ENCODE measurements at regions not wholly inside any gene's neighbourhood (a gene's known extent, or its start where the extent isn't known, plus 50 kb on each side); places are given as distances from the start of the nearest gene placed in this dataset.

DNA sequence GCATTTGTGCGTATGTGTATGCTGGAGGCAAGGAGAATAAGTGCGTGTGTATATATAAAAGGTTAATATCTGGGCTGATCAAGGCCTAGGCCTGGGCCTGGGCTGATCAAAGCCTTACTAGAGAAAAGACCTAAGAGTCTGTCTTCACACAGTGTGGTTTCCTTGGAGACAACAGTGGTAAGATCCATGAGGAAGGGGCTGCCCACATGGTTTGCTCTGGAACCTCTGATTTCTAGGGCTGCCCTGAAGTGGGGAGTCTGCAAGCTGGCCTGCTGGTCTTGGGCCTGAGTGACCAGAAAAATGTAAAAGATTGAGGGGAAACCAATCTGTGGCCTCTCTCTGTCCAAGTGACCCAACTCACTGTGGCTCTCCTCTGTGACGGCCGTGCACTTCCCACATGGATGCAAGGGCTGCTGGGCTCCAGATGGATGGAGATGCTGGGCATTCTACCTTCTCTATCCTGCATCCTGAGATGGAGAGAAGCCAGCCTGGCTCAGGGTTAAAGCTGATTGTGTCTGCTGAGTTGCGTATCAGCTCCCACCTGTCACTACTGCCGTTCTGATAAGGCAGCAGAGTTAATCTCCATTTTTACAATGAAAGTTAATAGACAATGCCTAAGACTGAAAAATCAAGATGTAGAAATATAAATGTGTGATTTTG is 90.3 kb upstream of the NXT1 start:
- ChIA-PET POLR2A (no interaction called here), CTCF (interaction anchor here (1.0 to 1.2 kb wide), 2 partner anchors 25 to 568 kb away, joined by 3 read pairs; no protein-coding TSS in a partner anchor)
- Histone ChIP-seq H3K4me2 (no peak overlapping the region), H3K27ac (no peak overlapping the region), H3K4me1 (0 out of 3 replicates have a peak, but pooled peaks cover 5% of the 10 kb centered on the region), H3K4me3 (no peak overlapping the region), H3K9me3 (peaks cover 6% of the 10 kb centered on the region; the same call in 2 of the 3 replicates)
- no peak for ATAC-seq
- TF ChIP-seq HDAC2 (IDR thresholded peaks at IDR 0.05) (no peak), CBX2 (IDR thresholded peaks at IDR 0.05; ENCODE audit: borderline replicate concordance, low read depth) (no peak), CEBPB (IDR thresholded peaks at IDR 0.05) (no peak), JUNB (IDR thresholded peaks at IDR 0.05) (no peak), ZC3H11A (IDR thresholded peaks at IDR 0.05) (no peak), CHD4 (IDR thresholded peaks at IDR 0.05; ENCODE audit: borderline replicate concordance) (no peak), TP53 (CRISPR knock-in tag; IDR thresholded peaks at IDR 0.05) (no peak), CBX8 (IDR thresholded peaks at IDR 0.05) (no peak), EHMT2 (IDR thresholded peaks at IDR 0.05; ENCODE audit: low read depth) (no peak), CHD2 (IDR thresholded peaks at IDR 0.05; ENCODE audit: low read length, partially characterized antibody) (no peak), SMC3 (IDR thresholded peaks at IDR 0.05) (no peak)
- TF ChIP-seq, protein P1, sequence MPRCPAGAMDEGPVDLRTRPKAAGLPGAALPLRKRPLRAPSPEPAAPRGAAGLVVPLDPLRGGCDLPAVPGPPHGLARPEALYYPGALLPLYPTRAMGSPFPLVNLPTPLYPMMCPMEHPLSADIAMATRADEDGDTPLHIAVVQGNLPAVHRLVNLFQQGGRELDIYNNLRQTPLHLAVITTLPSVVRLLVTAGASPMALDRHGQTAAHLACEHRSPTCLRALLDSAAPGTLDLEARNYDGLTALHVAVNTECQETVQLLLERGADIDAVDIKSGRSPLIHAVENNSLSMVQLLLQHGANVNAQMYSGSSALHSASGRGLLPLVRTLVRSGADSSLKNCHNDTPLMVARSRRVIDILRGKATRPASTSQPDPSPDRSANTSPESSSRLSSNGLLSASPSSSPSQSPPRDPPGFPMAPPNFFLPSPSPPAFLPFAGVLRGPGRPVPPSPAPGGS (IDR thresholded peaks at IDR 0.05) = no peak
- TF ChIP-seq, protein P2, sequence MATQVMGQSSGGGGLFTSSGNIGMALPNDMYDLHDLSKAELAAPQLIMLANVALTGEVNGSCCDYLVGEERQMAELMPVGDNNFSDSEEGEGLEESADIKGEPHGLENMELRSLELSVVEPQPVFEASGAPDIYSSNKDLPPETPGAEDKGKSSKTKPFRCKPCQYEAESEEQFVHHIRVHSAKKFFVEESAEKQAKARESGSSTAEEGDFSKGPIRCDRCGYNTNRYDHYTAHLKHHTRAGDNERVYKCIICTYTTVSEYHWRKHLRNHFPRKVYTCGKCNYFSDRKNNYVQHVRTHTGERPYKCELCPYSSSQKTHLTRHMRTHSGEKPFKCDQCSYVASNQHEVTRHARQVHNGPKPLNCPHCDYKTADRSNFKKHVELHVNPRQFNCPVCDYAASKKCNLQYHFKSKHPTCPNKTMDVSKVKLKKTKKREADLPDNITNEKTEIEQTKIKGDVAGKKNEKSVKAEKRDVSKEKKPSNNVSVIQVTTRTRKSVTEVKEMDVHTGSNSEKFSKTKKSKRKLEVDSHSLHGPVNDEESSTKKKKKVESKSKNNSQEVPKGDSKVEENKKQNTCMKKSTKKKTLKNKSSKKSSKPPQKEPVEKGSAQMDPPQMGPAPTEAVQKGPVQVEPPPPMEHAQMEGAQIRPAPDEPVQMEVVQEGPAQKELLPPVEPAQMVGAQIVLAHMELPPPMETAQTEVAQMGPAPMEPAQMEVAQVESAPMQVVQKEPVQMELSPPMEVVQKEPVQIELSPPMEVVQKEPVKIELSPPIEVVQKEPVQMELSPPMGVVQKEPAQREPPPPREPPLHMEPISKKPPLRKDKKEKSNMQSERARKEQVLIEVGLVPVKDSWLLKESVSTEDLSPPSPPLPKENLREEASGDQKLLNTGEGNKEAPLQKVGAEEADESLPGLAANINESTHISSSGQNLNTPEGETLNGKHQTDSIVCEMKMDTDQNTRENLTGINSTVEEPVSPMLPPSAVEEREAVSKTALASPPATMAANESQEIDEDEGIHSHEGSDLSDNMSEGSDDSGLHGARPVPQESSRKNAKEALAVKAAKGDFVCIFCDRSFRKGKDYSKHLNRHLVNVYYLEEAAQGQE (IDR thresholded peaks at IDR 0.05) = no peak
- TF ChIP-seq, protein P3, sequence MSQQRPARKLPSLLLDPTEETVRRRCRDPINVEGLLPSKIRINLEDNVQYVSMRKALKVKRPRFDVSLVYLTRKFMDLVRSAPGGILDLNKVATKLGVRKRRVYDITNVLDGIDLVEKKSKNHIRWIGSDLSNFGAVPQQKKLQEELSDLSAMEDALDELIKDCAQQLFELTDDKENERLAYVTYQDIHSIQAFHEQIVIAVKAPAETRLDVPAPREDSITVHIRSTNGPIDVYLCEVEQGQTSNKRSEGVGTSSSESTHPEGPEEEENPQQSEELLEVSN (IDR thresholded peaks at IDR 0.05; ENCODE audit: borderline replicate concordance, low read depth) = no peak
- FAIRE-seq = no peak
- 84% methylated on average over 6 of the region's 6 CpGs for WGBS (ENCODE audit: missing lambda C conversion rate)
- no peak for DNase-seq (ENCODE audit: low read depth in 1 of 2, low spot score in 1 of 2)

DNA sequence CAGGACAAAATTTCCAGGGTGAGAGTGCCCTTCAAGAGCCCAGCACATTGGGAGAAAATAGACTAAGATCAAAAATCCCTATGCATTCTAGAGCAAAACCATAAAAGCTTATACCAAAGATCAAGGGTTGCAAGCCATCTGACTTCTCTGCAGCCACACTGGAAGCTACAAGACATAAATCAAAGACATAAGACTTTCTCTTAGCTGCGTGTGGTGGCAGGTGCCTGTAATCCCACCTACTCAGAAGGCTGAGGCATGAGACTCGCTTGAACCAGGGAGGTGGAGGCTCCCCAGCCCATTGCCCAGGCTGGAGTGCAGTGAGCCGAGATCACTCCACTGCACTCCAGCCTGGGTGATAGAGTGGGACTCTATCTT is 91.9 kb upstream of the NXT1 start:
- Histone ChIP-seq H3K27ac (no peak overlapping the region), H3K4me2 (no peak overlapping the region), H3K9me3 (peaks cover 5% of the 10 kb centered on the region; the same call in 2 of the 3 replicates), H3K4me3 (no peak overlapping the region), H3K4me1 (0 out of 3 replicates have a peak, but pooled peaks cover 5% of the 10 kb centered on the region)
- no peak for ATAC-seq
- FAIRE-seq = no peak
- TF ChIP-seq EP300 (IDR thresholded peaks at IDR 0.05) (no peak), ZC3H11A (IDR thresholded peaks at IDR 0.05) (no peak), RCOR1 (IDR thresholded peaks at IDR 0.05; ENCODE audit: low read depth, low read length) (no peak), ZFP36 (IDR thresholded peaks at IDR 0.05; ENCODE audit: borderline replicate concordance, partially characterized antibody) (no peak), KDM5A (IDR thresholded peaks at IDR 0.05) (no peak), EHMT2 (IDR thresholded peaks at IDR 0.05; ENCODE audit: low read depth) (no peak), RAD21 (conservative IDR thresholded peaks at IDR 0.05 in 1 of 2, IDR thresholded peaks at IDR 0.05 in 1 of 2) (no peak)
- 63% methylated on average over 3 of the region's 3 CpGs for WGBS (ENCODE audit: missing lambda C conversion rate)
- ChIA-PET POLR2A (no interaction called here), CTCF (interaction anchor here (0.9 to 2.3 kb wide), 5 partner anchors 12 to 79 kb away, joined by 3 to 11 read pairs (median 3); no protein-coding TSS in a partner anchor)
- DNase-seq (ENCODE audit: low read depth in 1 of 2, low spot score in 1 of 2) = no peak
